Mesodermal cell (in vitro differentiated cells): ENCODE measurements at regions not wholly inside any gene's neighbourhood (a gene's known extent, or its start where the extent isn't known, plus 50 kb on each side); places are given as distances from the start of the nearest gene placed in this dataset.
"Not testable (repeated sequence)": the region's sequence is repeated elsewhere in the genome, so short reads cannot be mapped to it uniquely, and the experiment has no call there.

Experiments used
- H3K27ac ChIP-seq: 2 replicates; pipeline ENCODE4 v1.7.0; 2013; ENCODE audit warnings: mild to moderate bottlenecking, low read depth, low read length, moderate library complexity; ENCODE audit not compliant: severe bottlenecking
- H3K36me3 ChIP-seq: 2 replicates; pipeline ENCODE4 v1.7.1; 2013; ENCODE audit warnings: mild to moderate bottlenecking, low read length, moderate library complexity; ENCODE audit not compliant: control insufficient read depth, insufficient read depth
- H3K4me1 ChIP-seq: one replicate; pipeline ENCODE4 v1.7.1; 2013; ENCODE audit warnings: mild to moderate bottlenecking, low read length; ENCODE audit not compliant: insufficient read depth, control insufficient read depth, poor library complexity, severe bottlenecking
- H3K4me3 ChIP-seq: 2 replicates; pipeline ENCODE4 v1.7.0; 2013; ENCODE audit warnings: low read length, control low read depth, mild to moderate bottlenecking; ENCODE audit not compliant: insufficient read depth, poor library complexity, severe bottlenecking; ENCODE audit errors: extremely low read depth
- H3K9me3 ChIP-seq: 2 replicates; pipeline ENCODE4 v1.7.1; 2013; ENCODE audit warnings: mild to moderate bottlenecking, low read length, moderate library complexity; ENCODE audit not compliant: control insufficient read depth
- WGBS, 2 experiments: methylation state at CpG; one replicate each; pipeline ENCODE4 v1.1.5; 2013; ENCODE audit warnings: missing lambda C conversion rate in 2 of 2; ENCODE audit not compliant: insufficient coverage in 2 of 2; 5-methylcytosine and 5-hydroxymethylcytosine counted together

DNA sequence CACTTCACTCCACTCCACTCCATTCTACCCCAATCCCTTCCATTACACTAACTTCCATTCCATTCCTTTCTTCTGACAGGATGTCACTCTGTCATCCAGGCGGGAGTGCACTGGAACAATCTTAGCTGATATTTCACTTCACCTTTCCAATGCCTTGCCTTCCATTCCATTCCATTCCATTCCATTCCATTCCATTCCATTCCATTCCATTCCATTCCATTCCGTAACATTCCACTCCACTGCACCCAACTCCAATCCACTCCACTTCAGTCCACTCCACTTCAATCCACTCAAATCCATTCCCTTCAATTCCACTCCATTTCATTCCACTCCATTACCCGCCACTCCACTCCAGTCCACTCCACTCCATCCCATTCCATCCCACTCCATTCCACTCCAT, 1099.4 kb downstream of the TSPY10 start:
- no peaks in the 10 kb centered on the region for H3K36me3 ChIP-seq
- no peak overlapping the region for H3K27ac ChIP-seq
- H3K9me3 ChIP-seq: no peaks in the 10 kb centered on the region
- H3K4me3 ChIP-seq: no peak overlapping the region
- no peaks in the 10 kb centered on the region for H3K4me1 ChIP-seq
- WGBS, 2 experiments: 68 to 74% methylated on average over 2 to 3 of the region's 3 CpGs

- not testable (repeated sequence) for H3K4me1 ChIP-seq, H3K4me3 ChIP-seq, H3K36me3 ChIP-seq, H3K27ac ChIP-seq
- peaks cover 18% of the 10 kb centered on the region for H3K9me3 ChIP-seq
- WGBS, 2 experiments: no CpG with 5 or more reads among the region's 4 CpGs
These were observed 1121.1 kb downstream of the TSPY10 start for GRCh38 chrY:10648813-10649212.

- H3K9me3 ChIP-seq: peaks cover 60% of the 10 kb centered on the region
- not testable (repeated sequence) for H3K27ac ChIP-seq, H3K4me3 ChIP-seq, H3K4me1 ChIP-seq, H3K36me3 ChIP-seq
- WGBS, 2 experiments: 58 to 77% methylated on average over 3 of the region's 3 CpGs
These were observed 1129.4 kb downstream of the TSPY10 start for GRCh38 chrY:10657120-10657519.

GRCh38 chrY:10666785-10667184, 1139.1 kb downstream of the TSPY10 start:
- 53 to 56% methylated on average over 8 to 9 of the region's 9 CpGs for WGBS, 2 experiments
- H3K4me1 ChIP-seq: no peaks in the 10 kb centered on the region
- no peaks in the 10 kb centered on the region for H3K36me3 ChIP-seq
- H3K4me3 ChIP-seq: no peak overlapping the region
- peaks cover 55% of the 10 kb centered on the region for H3K9me3 ChIP-seq
- no peak overlapping the region for H3K27ac ChIP-seq

GRCh38 chrY:10686414-10686813, 1158.7 kb downstream of the TSPY10 start:
- WGBS, 2 experiments: 44 to 47% methylated on average over 6 of the region's 6 CpGs
- Histone ChIP-seq H3K27ac (no peak overlapping the region), H3K4me3 (no peak overlapping the region)

More at GRCh38 chrY:10686414-10686813, 1158.7 kb downstream of the TSPY10 start:
- Histone ChIP-seq H3K36me3 (no peaks in the 10 kb centered on the region), H3K4me1 (no peaks in the 10 kb centered on the region), H3K9me3 (peaks cover 37% of the 10 kb centered on the region)
